ENCODE measurements at regions not wholly inside any gene's neighbourhood (a gene's known extent, or its start where the extent isn't known, plus 50 kb on each side); places are given as distances from the start of the nearest gene placed in this dataset.
"Not testable (repeated sequence)": the region's sequence is repeated elsewhere in the genome, so short reads cannot be mapped to it uniquely, and the experiment has no call there.

GRCh38 chr16:88164196-88165039 is 213.2 kb downstream of the BANP start:
- H3K4me2 ChIP-seq (ENCODE audit: low read length); BruUV-seq (replicated peaks); H3K4me3 ChIP-seq (ENCODE audit: low read depth, low read length, poor library complexity, severe bottlenecking); intact Hi-C loops (cut with micrococcal nuclease; ENCODE audit: unreplicated experiment); H3K79me2 ChIP-seq (ENCODE audit: insufficient read depth, low read depth, low read length); H3K9me2 ChIP-seq (ENCODE audit: insufficient read depth, low read length); H4K20me1 ChIP-seq (ENCODE audit: insufficient read depth, low read length); H3K4me1 ChIP-seq (ENCODE audit: insufficient read depth, low read length, poor library complexity, severe bottlenecking); H3K36me3 ChIP-seq (ENCODE audit: insufficient read depth, low read length); POLR2A ChIA-PET; CTCF ChIA-PET (ENCODE audit: unreplicated experiment); DNase-seq (ENCODE audit: low spot score); H3K27ac ChIP-seq (ENCODE audit: low read depth, low read length, poor library complexity, severe bottlenecking); H2AFZ ChIP-seq (ENCODE audit: low read length); H3K9me3 ChIP-seq (ENCODE audit: low read length): not testable (repeated sequence)

- DNase-seq (ENCODE audit: low spot score); H3K4me2 ChIP-seq (ENCODE audit: low read length); H4K20me1 ChIP-seq (ENCODE audit: insufficient read depth, low read length); CTCF ChIA-PET (ENCODE audit: unreplicated experiment); intact Hi-C loops (cut with micrococcal nuclease; ENCODE audit: unreplicated experiment); H3K36me3 ChIP-seq (ENCODE audit: insufficient read depth, low read length); H2AFZ ChIP-seq (ENCODE audit: low read length); H3K79me2 ChIP-seq (ENCODE audit: insufficient read depth, low read depth, low read length); H3K9me2 ChIP-seq (ENCODE audit: insufficient read depth, low read length); H3K9me3 ChIP-seq (ENCODE audit: low read length); H3K4me3 ChIP-seq (ENCODE audit: low read depth, low read length, poor library complexity, severe bottlenecking); H3K4me1 ChIP-seq (ENCODE audit: insufficient read depth, low read length, poor library complexity, severe bottlenecking); BruUV-seq (replicated peaks); H3K27ac ChIP-seq (ENCODE audit: low read depth, low read length, poor library complexity, severe bottlenecking); POLR2A ChIA-PET: not testable (repeated sequence)
Measured at GRCh38 chr16:88165040-88165544, 213.9 kb downstream of the BANP start.

GRCh38 chr16:88165683-88166082 is 214.4 kb downstream of the BANP start:
- DNase-seq (ENCODE audit: low spot score); BruUV-seq (replicated peaks): not testable (repeated sequence)

GRCh38 chr16:88166209-88166773 is 215.1 kb downstream of the BANP start:
- H3K4me1 ChIP-seq (ENCODE audit: insufficient read depth, low read length, poor library complexity, severe bottlenecking); CTCF ChIA-PET (ENCODE audit: unreplicated experiment); H3K27ac ChIP-seq (ENCODE audit: low read depth, low read length, poor library complexity, severe bottlenecking); H3K4me3 ChIP-seq (ENCODE audit: low read depth, low read length, poor library complexity, severe bottlenecking); H3K79me2 ChIP-seq (ENCODE audit: insufficient read depth, low read depth, low read length); H3K4me2 ChIP-seq (ENCODE audit: low read length); H2AFZ ChIP-seq (ENCODE audit: low read length); intact Hi-C loops (cut with micrococcal nuclease; ENCODE audit: unreplicated experiment); H3K9me2 ChIP-seq (ENCODE audit: insufficient read depth, low read length); H4K20me1 ChIP-seq (ENCODE audit: insufficient read depth, low read length); POLR2A ChIA-PET; H3K36me3 ChIP-seq (ENCODE audit: insufficient read depth, low read length); BruUV-seq (replicated peaks); DNase-seq (ENCODE audit: low spot score); H3K9me3 ChIP-seq (ENCODE audit: low read length): not testable (repeated sequence)

More at GRCh38 chr16:88165683-88166082, 214.4 kb downstream of the BANP start:
- intact Hi-C loops (cut with micrococcal nuclease; ENCODE audit: unreplicated experiment); CTCF ChIA-PET (ENCODE audit: unreplicated experiment); H3K36me3 ChIP-seq (ENCODE audit: insufficient read depth, low read length); H3K4me3 ChIP-seq (ENCODE audit: low read depth, low read length, poor library complexity, severe bottlenecking); POLR2A ChIA-PET; H2AFZ ChIP-seq (ENCODE audit: low read length); H3K9me2 ChIP-seq (ENCODE audit: insufficient read depth, low read length); H3K4me2 ChIP-seq (ENCODE audit: low read length); H3K79me2 ChIP-seq (ENCODE audit: insufficient read depth, low read depth, low read length); H4K20me1 ChIP-seq (ENCODE audit: insufficient read depth, low read length); H3K4me1 ChIP-seq (ENCODE audit: insufficient read depth, low read length, poor library complexity, severe bottlenecking); H3K27ac ChIP-seq (ENCODE audit: low read depth, low read length, poor library complexity, severe bottlenecking); H3K9me3 ChIP-seq (ENCODE audit: low read length): not testable (repeated sequence)

- H3K36me3 ChIP-seq (ENCODE audit: insufficient read depth, low read length); H3K4me2 ChIP-seq (ENCODE audit: low read length); POLR2A ChIA-PET; H4K20me1 ChIP-seq (ENCODE audit: insufficient read depth, low read length); H2AFZ ChIP-seq (ENCODE audit: low read length); H3K9me2 ChIP-seq (ENCODE audit: insufficient read depth, low read length); BruUV-seq (replicated peaks); CTCF ChIA-PET (ENCODE audit: unreplicated experiment); H3K4me3 ChIP-seq (ENCODE audit: low read depth, low read length, poor library complexity, severe bottlenecking); intact Hi-C loops (cut with micrococcal nuclease; ENCODE audit: unreplicated experiment); DNase-seq (ENCODE audit: low spot score); H3K27ac ChIP-seq (ENCODE audit: low read depth, low read length, poor library complexity, severe bottlenecking); H3K79me2 ChIP-seq (ENCODE audit: insufficient read depth, low read depth, low read length); H3K9me3 ChIP-seq (ENCODE audit: low read length); H3K4me1 ChIP-seq (ENCODE audit: insufficient read depth, low read length, poor library complexity, severe bottlenecking): not testable (repeated sequence)
Measured at GRCh38 chr16:88167798-88168556, 214.8 kb upstream of the ZNF469 start.

GRCh38 chr16:88168557-88168949 is 214.2 kb upstream of the ZNF469 start:
- BruUV-seq (replicated peaks); H3K36me3 ChIP-seq (ENCODE audit: insufficient read depth, low read length); H3K4me1 ChIP-seq (ENCODE audit: insufficient read depth, low read length, poor library complexity, severe bottlenecking); H3K27ac ChIP-seq (ENCODE audit: low read depth, low read length, poor library complexity, severe bottlenecking); H3K4me2 ChIP-seq (ENCODE audit: low read length); H3K9me2 ChIP-seq (ENCODE audit: insufficient read depth, low read length); DNase-seq (ENCODE audit: low spot score); CTCF ChIA-PET (ENCODE audit: unreplicated experiment); H4K20me1 ChIP-seq (ENCODE audit: insufficient read depth, low read length); H3K4me3 ChIP-seq (ENCODE audit: low read depth, low read length, poor library complexity, severe bottlenecking); H3K79me2 ChIP-seq (ENCODE audit: insufficient read depth, low read depth, low read length); H3K9me3 ChIP-seq (ENCODE audit: low read length); intact Hi-C loops (cut with micrococcal nuclease; ENCODE audit: unreplicated experiment); POLR2A ChIA-PET; H2AFZ ChIP-seq (ENCODE audit: low read length): not testable (repeated sequence)

Measured in OCI-LY7 (cell line).